Left ventricle myocardium superior (tissue), 1 donor: ENCODE measurements at regions not wholly inside any gene's neighbourhood (a gene's known extent, or its start where the extent isn't known, plus 50 kb on each side); places are given as distances from the start of the nearest gene placed in this dataset.

Experiments used
- ATAC-seq: fragments of 200-7000 bp; cut with Tn5 transposase; one replicate; pipeline ENCODE4 v1.9.1; 2020; ENCODE audit warnings: mild to moderate bottlenecking, moderate library complexity
- DNase-seq: peaks from one replicate; pipeline ENCODE4 v3.0.0-alpha.2; 2020
- intact Hi-C: fragments of 100-400 bp; cut with micrococcal nuclease; formaldehyde crosslinking; loops from one replicate; pipeline ENCODE4 v1.11.0; 2022
- donor health status: DM: no; HTN: yes; CAD: no; lungs with severe emphysema.

DNA sequence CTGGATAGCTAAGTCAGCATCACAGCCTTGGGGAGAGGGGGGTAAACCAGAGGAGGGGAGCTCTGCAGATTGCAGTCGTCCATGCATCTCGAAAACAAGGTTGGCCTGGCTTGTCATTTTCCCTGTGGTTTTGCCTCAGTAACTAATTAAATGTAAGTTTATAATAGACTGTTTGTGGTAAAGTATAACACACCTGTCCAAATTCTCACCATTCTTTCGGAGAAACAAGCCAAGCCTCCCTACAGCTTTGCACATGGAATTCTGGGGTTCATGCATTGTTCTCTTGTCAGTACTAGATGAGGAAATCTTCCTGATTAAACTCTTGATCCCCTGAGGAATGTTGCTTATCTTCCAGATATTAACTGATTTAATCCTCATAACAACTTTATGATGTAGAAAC is 1065.2 kb upstream of the FAM98A start:
- ATAC-seq (no peak), DNase-seq (no peak)

DNA sequence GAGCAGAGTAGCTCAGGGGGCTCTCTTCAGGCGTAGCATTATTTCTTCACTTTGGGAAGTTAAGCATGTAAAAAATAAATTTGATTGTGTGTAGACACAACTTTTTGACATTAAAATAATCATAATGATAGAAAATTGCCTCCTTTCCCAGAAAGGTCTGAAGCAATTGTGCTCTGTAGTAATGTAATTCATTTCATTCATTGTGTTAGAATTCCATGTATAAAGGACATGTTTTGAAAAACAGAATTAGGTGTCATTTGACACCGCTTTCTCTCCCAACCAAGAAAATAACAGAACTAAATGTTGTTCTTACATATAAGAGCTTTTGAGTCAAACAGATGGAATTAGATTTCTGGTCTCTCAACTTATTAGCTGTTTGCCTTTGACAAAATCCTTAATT is 1064.2 kb upstream of the FAM98A start:
- no peak for ATAC-seq
- intact Hi-C loops, result no loop called here
- no peak for DNase-seq

More for the DNA sequence above, 1065.2 kb upstream of the FAM98A start:
- intact Hi-C loops, result no loop called here

DNA sequence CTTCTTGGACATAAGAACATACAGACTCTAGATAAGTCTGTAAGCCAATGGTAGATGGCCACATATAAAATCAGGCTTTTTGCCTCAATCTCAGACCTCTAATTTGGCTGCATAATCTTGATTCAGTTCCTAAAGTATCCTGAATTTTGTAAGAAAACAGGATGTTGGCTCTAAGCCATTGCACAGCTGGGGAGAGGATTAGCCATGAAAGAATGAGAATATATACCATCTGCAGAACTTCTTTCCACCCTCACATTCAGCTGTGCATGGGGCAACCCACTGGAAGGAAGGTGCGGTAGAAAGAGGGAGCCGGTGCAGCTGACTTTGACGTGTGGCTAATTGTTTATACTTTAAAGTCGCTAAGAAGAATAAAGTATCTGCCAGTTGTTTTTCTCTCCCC is 1061.6 kb upstream of the FAM98A start:
- DNase-seq, result no peak
- ATAC-seq, result no peak
- intact Hi-C loops, result no loop called here

- ATAC-seq (no peak), DNase-seq (no peak)
- intact Hi-C loops, result no loop called here
Measured at GRCh38 chr2:34656632-34657031, 1057.5 kb upstream of the FAM98A start.

DNA sequence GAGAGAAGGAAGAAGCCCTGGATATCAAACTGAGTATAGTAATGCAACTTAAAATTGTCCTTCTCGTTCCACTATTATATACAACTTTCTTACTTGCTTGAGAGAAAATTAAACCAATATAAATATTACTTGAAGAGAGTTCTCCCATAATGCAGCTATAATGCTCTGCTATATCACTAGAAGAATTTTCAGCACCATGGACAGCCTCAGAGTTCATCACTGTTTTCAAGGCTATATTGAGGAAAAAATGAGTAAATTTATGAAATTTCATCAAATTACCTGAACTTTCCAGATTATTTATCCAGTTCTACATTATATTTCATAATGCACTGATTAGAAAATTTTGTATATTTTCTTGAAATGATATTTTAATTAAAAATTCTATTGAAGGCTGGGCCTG is 1053.5 kb upstream of the FAM98A start:
- no peak for DNase-seq
- ATAC-seq, result no peak
- intact Hi-C loops, result no loop called here

DNA sequence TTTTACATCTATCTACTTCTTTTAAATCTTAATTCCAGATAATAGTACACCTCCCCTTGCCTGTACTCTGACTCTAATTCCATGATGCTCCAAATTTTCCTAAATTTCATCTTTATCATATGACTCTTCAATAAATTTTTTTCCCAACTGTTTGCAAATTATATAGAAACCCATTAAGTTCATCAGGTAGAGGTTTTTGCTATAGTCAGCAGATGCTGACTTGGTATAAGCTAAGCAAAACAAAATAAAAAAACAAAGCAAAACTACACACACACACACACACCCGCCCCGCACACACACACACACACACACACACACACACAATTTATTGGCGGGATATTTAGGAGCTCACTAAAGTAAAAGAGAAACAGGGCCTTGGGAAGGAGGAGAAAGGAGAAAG is 1047.8 kb upstream of the FAM98A start:
- no peak for ATAC-seq

DNA sequence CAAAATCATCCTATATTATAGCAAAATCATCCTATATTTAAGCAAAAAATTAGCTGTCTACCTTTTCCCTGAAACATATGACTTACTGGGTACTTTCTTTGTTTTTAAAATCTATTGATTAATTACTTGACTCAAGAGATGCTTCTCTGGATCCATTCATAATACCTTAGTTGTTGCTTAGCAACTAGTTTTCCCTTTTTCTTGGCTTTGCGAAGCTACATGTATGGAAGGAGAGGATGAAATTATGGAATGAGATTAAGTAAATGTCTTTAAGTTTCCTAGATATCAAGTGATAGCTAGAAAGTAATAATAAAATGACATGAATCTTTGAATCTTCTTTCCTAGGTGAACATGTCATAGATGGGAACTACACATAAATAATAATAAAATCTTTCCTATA is 1033.2 kb upstream of the FAM98A start:
- ATAC-seq (no peak), DNase-seq (no peak)
- intact Hi-C loops, result no loop called here

More for the DNA sequence above, 1047.8 kb upstream of the FAM98A start:
- DNase-seq, result no peak
- intact Hi-C loops, result no loop called here

DNA sequence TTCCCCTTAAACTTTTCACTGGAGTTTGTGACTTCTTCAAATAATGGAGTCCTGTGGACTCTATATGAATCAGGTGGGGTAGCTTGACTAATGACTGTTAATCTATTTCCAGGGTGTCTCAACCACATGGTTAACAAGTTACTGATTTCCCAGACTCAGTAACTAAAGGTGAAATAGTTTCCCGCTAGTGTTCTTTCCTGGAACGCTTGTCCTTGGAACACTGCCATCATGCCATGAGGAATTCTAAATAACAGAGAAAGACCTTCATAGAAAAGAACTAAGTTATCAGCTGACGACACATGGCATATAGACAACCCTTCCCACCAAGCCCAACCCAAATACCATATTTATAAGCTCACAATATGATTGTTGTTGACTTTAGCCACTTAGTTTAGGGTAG is 1027.9 kb upstream of the FAM98A start:
- intact Hi-C loops, result no loop called here
- ATAC-seq, result no peak
- DNase-seq, result no peak

DNA sequence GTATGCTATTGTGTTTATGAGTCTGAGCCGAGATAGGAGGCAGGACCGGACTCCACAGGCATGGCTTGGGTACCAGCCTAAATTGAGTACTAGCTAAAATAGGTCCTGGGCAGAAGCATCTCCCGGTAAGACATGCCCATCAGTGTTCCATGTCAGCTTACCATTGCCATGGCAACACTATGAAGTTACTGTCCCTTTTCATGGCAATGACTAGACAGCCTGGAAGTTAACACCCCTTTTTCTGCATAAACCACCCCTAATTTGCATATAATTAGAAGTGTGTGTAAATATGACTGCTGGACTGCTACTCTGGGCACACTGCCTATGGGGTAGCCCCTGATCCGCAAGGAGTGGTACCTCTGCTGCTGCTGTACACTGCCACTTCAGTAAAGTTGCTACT is 1005.1 kb upstream of the FAM98A start:
- no peak for ATAC-seq
- DNase-seq, result no peak
- intact Hi-C loops, result no loop called here

DNA sequence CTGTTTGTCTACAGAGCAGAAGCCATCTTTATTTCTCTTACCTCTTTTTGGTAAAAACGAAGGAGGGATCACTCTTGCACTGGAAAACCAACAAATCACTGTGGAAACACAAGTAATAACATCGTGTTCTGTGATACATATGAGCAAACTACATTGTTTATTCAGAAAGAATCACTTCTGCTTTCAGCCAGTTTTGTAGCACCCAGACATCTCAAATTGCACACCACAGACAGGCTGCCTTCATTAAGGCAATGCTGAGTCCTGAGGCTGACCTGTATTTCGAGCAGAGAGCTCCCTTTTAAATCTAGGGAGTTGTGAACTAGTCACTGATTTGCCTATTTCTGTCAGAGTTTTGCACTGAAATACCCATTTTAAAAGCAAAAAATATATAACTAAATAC is 1003.2 kb upstream of the FAM98A start:
- intact Hi-C loops, result no loop called here
- DNase-seq (no peak), ATAC-seq (no peak)

- DNase-seq (no peak), ATAC-seq (no peak)
- intact Hi-C loops, result no loop called here
Measured at GRCh38 chr2:34601561-34601960, 1002.5 kb upstream of the FAM98A start.

- ATAC-seq (no peak), DNase-seq (no peak)
- intact Hi-C loops, result no loop called here
Measured at GRCh38 chr2:34578641-34579040, 979.5 kb upstream of the FAM98A start.

- ATAC-seq (no peak), DNase-seq (no peak)
- intact Hi-C loops, result no loop called here
Measured at GRCh38 chr2:34570266-34570872, 971.3 kb upstream of the FAM98A start.

DNA sequence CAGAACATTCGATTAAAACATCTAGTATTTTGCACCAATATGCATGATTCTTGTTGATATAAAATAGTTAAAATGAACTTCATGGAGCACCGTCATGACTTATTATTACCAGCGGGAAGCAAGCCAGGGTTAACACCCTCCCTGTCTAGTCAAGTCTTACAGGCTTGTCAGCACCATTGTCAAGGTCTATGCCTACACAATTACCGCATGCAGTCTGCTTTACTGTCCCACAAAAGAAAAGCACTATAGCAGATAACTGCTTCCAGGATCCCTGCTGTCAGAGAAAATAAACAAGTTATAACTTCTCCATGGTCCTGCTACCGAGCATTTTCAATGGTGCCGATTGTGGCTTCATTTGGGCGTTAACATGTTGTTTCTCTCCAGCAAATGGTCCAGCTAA is 968.0 kb upstream of the FAM98A start:
- ATAC-seq, result no peak
- DNase-seq, result no peak
- intact Hi-C loops, result no loop called here

- DNase-seq (no peak), ATAC-seq (no peak)
- intact Hi-C loops, result no loop called here
Measured at GRCh38 chr2:34552337-34552736, 953.2 kb upstream of the FAM98A start.

- intact Hi-C loops, result no loop called here
- DNase-seq (no peak), ATAC-seq (no peak)
Measured at GRCh38 chr2:34549710-34550345, 950.7 kb upstream of the FAM98A start.

DNA sequence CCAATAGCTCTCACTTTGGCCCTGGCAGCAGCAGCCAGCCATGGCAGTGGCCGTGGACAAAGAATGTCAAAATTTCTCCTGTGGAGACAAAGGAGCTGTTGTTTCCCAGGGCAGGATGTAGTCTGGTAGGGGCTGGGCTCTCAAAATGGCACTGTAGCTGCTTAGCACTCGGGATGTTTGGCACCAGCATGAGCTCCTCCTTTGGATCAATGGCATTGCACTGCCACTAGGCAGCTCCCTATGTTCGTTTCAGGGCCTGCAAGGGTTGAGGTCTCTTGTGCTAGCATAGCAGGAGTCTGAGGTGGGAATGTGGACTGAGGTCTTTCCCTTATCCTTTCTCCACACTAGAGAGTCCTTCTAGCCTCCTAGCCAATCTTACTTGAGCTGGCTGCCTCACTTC is 948.8 kb upstream of the FAM98A start:
- ATAC-seq, result no peak
- intact Hi-C loops, result no loop called here

DNA sequence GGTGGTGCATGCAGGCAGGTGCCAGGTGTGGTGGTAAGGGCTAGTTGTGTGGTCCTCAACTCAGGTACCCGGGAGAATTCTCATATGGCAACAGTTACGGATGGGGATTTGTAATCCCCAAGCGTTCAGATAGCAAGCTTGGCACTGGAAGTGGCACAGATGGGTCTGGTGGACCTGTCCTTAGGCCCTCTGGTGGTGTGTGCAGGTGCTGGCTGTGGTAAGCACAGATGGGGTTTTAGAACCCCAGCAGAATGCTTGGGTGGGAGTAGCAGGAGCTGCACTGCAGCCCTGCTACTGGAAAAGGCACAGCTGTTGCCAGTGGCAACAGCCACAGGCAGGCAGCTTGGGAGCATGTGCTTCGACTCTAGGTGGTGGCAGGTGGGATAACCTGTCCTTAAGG is 948.2 kb upstream of the FAM98A start:
- no peak for DNase-seq
- no peak for ATAC-seq
- intact Hi-C loops, result no loop called here

More for the DNA sequence above, 948.8 kb upstream of the FAM98A start:
- no peak for DNase-seq

- intact Hi-C loops, result no loop called here
- ATAC-seq, result no peak
Measured at GRCh38 chr2:34545486-34546136, 946.5 kb upstream of the FAM98A start.

GRCh38 chr2:34534761-34535160 is 935.7 kb upstream of the FAM98A start:
- DNase-seq, result no peak
- intact Hi-C loops, result no loop called here
- ATAC-seq, result no peak

More at GRCh38 chr2:34545486-34546136, 946.5 kb upstream of the FAM98A start:
- no peak for DNase-seq

DNA sequence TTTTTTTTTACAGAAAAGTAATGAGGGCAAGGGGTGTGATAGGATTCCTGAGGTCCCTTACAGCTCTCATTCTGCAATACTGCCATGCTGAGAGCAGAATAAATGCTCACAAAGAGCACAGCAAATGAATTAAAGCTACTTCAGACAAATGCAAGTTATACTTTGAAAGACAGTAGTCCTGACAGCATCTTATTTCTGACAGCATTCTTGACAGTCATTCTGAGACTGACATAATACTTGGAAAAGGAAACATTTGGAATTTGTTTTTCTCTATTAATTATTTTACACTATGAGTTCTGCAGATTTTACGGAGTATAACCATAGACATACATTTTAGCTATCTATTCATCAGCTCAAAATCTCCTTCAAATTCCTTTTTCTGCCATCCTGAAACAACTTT is 935.2 kb upstream of the FAM98A start:
- ATAC-seq (no peak), DNase-seq (no peak)
- intact Hi-C loops, result no loop called here
